Right ventricle myocardium superior (tissue), 1 donor: ENCODE measurements at regions not wholly inside any gene's neighbourhood (a gene's known extent, or its start where the extent isn't known, plus 50 kb on each side); places are given as distances from the start of the nearest gene placed in this dataset.
A peak's percentile ranks its signal among the peaks of the same experiment; 100 is the strongest.
"Not testable (repeated sequence)": the region's sequence is repeated elsewhere in the genome, so short reads cannot be mapped to it uniquely, and the experiment has no call there.

Experiments
- ATAC-seq: fragments of 200-7000 bp; cut with Tn5 transposase; one replicate; pipeline ENCODE4 v1.9.1; 2020; ENCODE audit warnings: mild to moderate bottlenecking; ENCODE audit not compliant: poor library complexity
- DNase-seq: peaks from one replicate; pipeline ENCODE4 v3.0.0-alpha.2; 2020
- intact Hi-C: fragments of 100-400 bp; cut with DNase I; formaldehyde crosslinking; loops from one replicate; pipeline ENCODE4 v1.11.2; 2022
- donor health status: DM: no; HTN: yes; CAD: no; lungs with severe emphysema.

DNA sequence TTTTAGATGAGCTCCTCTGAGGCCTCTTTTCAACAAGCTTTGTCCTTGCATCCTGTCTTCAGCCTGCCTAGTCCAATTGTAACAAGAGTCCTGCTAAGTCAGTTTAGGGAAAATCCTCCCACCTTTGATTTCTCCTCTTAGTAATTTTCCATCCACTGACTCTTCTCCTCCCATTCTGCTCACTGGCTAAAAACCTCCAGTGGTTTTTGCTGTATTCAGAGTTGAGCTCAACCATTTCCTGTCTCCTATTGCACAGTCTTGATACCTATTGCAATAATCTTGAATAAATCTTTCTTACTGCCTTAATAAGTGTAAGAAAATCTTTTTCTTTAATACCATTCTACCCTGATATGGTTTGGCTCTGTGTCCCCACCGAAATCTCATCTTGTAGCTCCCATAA is 117.8 kb upstream of the ENPP6 start:
- DNase-seq (no peak), ATAC-seq (no peak)
- intact Hi-C loops: no loop called here

DNA sequence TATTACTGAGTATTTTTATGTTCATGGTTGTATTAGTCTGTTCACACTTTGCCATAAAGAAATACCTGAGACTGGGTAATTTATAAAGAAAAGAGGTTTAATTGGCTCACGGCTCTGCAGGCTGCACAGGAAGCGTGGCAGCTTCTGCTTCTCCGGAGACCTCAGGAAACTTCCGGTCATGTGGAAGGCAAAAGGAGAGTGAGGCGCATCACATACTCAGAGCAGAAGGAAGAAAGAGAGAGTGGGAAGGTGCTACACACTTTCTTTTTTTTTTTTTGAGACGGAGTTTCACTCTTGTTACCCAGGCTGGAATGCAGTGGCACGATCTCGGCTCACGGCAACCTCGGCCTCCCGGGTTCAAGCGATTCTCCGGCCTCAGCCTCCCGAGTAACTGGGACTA is 115.8 kb upstream of the ENPP6 start:
- ATAC-seq, DNase-seq, intact Hi-C loops: not testable (repeated sequence)

DNA sequence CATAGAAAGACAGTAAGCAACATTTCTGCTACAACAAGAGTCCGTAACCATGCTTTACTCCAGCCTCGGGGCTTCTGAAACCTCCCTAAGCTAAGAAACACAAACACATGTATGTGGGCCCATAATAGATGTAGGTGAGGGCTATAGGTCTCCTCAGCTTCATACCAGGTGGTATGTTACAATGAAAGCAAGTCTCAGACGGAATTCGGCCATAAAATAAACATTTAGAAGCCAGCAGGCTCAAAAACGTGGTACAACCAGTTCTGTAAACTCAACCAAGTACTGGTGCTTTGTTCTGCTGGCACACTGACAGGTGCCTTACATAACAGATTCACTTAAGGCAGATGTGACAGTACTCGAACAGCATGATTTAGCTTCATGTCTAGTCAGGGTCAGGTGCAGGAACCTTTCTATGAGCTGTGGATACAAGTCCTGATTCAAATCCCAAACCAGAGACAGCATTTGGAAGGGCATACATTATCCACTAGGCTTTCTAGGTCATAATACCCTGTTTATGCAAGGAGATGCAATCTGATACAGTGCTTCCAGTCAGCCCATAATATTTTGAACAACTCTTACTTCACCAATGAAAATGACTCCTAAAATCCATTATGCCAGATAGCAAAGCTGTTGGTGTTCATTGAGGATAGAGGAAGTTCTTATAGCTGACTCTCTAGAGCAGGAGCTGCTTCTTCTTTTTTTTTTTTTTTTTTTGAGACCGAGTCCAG is 113.8 kb upstream of the ENPP6 start:
- intact Hi-C loops: no loop called here
- DNase-seq (no peak), ATAC-seq (peak; percentile 74)

- intact Hi-C loops, DNase-seq, ATAC-seq: not testable (repeated sequence)
Observed at GRCh38 chr4:184330517-184331094, 112.9 kb upstream of the ENPP6 start.

GRCh38 chr4:184329659-184330400 is 112.2 kb upstream of the ENPP6 start:
- intact Hi-C loops: no loop called here
- ATAC-seq: peak; percentile 63
- DNase-seq: peak; percentile 60

DNA sequence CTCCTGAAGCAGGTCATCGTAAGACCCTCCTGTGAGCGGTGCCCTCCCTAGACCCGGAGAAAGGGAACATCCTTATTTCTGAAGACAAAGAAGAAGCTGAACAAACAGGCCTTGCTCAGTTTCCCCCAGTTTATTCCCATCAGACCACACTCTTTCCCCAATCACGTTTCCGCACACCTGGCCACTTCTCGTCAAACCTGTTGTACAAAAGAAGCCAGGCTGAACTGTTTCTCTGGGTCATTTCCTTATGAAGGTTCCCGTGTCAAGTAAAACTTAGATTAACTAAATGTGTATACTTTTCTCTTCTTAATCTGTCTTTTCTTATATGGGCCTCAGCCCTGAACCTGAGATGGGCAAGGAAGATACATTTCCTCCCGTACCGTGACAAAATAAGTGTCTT is 111.6 kb upstream of the ENPP6 start:
- no peak for DNase-seq
- no peak for ATAC-seq
- intact Hi-C loops: no loop called here

DNA sequence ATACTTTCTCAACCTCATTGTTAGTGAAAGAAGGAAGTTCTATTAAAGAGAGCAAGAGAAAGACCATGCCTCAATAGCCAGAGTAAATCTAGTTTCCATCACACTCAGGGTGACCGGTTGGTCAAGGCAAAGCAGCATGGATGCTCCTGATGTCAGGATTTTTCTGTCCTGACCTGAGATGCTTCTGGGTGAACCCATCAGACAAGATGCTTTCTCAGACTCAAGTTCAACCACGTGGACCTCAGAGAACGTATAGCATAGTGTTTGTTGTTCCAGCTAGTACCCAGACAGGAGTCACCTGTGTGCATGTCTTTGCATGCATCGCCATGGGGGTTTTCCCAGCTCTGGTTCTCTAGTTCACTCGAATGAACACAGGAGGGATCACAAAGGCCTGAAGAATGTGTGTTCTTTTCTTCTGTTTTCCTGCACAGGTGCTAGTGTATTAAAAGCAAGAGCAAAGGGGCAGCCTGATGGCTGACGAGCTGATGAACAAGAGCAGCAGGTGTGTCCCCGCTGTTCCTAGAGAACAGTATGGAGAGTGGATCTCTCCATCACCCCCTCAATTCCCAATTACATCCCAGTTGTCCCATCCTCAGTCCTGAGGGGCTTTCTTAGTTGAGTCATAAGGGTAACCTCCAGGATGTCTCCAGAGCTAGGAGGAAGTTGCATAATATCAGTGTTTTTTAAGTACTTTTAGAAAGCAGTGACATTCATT is 110.5 kb upstream of the ENPP6 start:
- intact Hi-C loops: no loop called here
- ATAC-seq: no peak
- DNase-seq: no peak

DNA sequence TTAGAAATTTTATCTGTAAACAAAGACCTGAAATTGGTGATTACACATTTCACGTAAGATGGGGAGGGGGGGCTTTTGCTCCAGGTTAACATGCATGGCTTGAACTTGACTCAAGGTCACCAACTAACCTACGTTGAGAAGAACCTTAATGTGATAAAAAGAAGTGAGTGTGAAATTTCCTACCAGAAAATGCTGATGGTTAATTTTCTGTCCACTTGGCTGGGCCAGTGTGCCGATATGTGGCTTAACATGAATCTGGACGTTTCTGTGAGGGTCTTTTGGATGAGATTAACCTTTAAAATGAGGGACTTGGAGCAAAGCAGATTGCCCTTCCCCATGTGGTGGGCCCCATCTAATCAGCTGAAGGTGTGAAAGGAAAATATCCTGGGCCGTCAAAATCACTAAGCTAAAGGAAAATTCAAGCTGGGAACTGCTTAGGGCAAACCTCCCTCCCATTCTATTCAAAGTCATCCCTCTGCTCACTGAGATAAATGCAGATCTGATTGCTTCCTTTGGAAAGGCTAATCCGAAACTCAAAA is 107.3 kb upstream of the ENPP6 start:
- ATAC-seq (no peak), DNase-seq (no peak)

DNA sequence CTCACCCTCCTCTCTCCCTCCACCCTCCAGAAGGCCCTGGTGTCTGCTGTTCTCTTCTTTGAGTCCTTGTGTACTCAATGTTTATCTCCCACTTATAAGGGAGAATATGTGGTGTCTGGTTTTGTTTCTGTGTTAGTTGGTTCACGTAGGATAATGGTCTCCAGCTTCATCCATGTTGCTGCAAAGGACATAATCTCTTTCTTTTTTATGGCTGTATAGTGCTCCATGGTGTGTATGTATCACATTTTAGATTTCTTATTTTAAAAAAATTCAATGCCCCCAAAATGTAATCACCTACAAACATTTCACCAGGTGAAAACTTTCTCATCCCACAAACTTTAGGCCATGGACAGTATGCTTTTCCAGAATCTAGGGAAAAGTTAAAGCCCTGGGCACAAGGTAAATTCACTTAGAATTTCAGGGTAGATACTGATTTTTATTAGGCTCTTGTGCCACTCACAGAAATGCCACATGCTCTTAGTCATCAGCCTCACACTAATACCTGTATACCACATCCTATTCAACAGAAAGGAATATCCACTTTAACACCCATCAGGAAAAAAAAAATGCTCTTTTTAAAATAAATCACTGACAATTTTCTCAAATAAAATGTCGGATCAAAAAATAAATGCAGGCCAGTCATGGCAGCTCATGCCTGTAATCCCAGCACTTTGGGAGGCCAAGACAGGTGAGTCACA is 104.8 kb upstream of the ENPP6 start:
- no peak for DNase-seq
- intact Hi-C loops: no loop called here
- ATAC-seq: no peak

More for the DNA sequence above, 107.3 kb upstream of the ENPP6 start:
- intact Hi-C loops: no loop called here

GRCh38 chr4:184320631-184321030 is 103.0 kb upstream of the ENPP6 start:
- DNase-seq (no peak), ATAC-seq (no peak)
- intact Hi-C loops: no loop called here

DNA sequence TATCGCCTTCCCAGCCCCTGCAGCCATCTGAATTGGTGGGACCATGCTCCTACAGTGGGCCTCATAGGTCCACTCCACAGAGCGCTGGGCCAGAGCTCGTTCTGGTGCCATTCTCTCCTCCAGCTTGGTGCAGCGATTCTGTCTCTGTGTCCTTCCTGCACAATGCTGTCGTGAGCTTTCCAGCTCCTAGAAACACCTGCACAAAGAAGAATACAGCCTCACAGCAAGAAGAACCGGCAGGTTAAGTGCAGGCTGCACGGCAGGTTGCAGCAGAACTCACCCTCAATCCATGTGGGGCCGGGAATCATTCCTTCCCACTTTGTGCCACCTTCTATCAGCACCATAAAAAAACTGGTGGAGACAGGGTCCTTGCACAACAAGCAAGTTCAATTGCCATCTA is 101.2 kb upstream of the ENPP6 start:
- ATAC-seq (no peak), DNase-seq (no peak)
- intact Hi-C loops: no loop called here

DNA sequence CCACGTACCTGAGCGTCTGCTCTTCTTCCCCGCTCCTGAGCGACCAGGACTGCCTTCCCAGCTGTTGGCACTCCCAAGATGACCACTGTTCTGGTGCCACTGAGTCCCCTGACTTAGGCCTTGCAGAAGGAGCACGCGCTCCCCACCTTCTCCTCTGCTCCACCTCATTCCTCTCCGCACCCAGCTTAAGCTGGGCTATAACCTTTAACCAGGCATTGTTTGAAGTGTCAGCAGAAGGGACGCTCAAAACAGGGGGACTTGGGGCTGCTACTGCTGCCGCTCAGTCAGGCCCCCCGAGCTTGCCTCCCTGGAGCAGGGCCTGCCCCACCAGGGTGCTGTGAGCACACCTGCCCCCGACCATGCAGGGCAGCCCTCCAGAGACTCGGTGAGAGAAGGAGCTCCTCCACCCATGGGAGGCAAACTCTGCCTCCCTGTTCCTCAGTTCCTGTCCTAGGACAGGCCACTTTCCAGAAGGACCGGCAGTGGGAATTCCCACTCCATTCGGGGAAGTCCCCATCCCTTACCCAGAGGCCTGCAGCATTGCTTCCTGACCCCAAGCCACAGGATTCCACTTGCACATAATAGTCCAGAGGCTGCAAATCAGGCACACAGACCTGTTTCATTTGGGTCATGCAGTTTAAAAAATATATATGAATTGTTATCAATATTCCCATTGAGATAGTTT is 99.7 kb upstream of the ENPP6 start:
- no peak for DNase-seq
- intact Hi-C loops: no loop called here
- ATAC-seq: no peak

GRCh38 chr4:184316821-184317220 is 99.1 kb upstream of the ENPP6 start:
- intact Hi-C loops: no loop called here
- no peak for ATAC-seq
- no peak for DNase-seq

GRCh38 chr4:184315675-184316359 is 98.1 kb upstream of the ENPP6 start:
- DNase-seq (no peak), ATAC-seq (no peak)
- intact Hi-C loops: no loop called here

- intact Hi-C loops: no loop called here
- ATAC-seq (peak; percentile 25), DNase-seq (no peak)
Observed at GRCh38 chr4:184313702-184314659, 96.3 kb upstream of the ENPP6 start.

- intact Hi-C loops: no loop called here
- ATAC-seq (no peak), DNase-seq (no peak)
Observed at GRCh38 chr4:184313058-184313581, 95.4 kb upstream of the ENPP6 start.
